Endodermal cell (in vitro differentiated cells): ENCODE measurements at regions not wholly inside any gene's neighbourhood (a gene's known extent, or its start where the extent isn't known, plus 50 kb on each side); places are given as distances from the start of the nearest gene placed in this dataset.

Source experiments
- DNase-seq: peaks from one replicate; pipeline ENCODE4 v3.0.0-alpha.2; 2017
- H3K27ac ChIP-seq: 2 replicates; pipeline ENCODE4 v1.5.1; 2013; ENCODE audit warnings: mild to moderate bottlenecking, low read depth, low read length, moderate library complexity
- H3K27me3 ChIP-seq: 2 replicates; pipeline ENCODE4 v1.6.1; 2013; ENCODE audit warnings: mild to moderate bottlenecking, low read length, moderate library complexity; ENCODE audit not compliant: insufficient read depth, control insufficient read depth, poor library complexity, severe bottlenecking
- H3K36me3 ChIP-seq: 2 replicates; pipeline ENCODE4 v1.7.0; 2013; ENCODE audit warnings: mild to moderate bottlenecking, low read length, moderate library complexity; ENCODE audit not compliant: control insufficient read depth, insufficient read depth
- H3K4me1 ChIP-seq: one replicate; pipeline ENCODE4 v1.7.0; 2013; ENCODE audit warnings: low read length; ENCODE audit not compliant: control insufficient read depth, insufficient read depth
- H3K4me3 ChIP-seq: 2 replicates; pipeline ENCODE4 v1.5.1; 2013; ENCODE audit warnings: mild to moderate bottlenecking, low read length, moderate library complexity
- H3K9ac ChIP-seq: 2 replicates; pipeline ENCODE4 v1.6.1; 2013; ENCODE audit warnings: mild to moderate bottlenecking, low read length, moderate library complexity; ENCODE audit not compliant: poor library complexity, severe bottlenecking; ENCODE audit errors: extremely low read depth
- H3K9me3 ChIP-seq: 2 replicates; pipeline ENCODE4 v1.6.1; 2013; ENCODE audit warnings: mild to moderate bottlenecking, low read length, moderate library complexity; ENCODE audit not compliant: control insufficient read depth
- H3K27ac Mint-ChIP-seq: 2 replicates; pipeline ENCODE4 v1.8.0; 2020; ENCODE audit warnings: mixed read lengths
- H3K27me3 Mint-ChIP-seq: 2 replicates; pipeline ENCODE4 v1.8.0; 2021; ENCODE audit warnings: mild to moderate bottlenecking, mixed read lengths; ENCODE audit not compliant: insufficient read depth
- H3K36me3 Mint-ChIP-seq: 2 replicates; pipeline ENCODE4 v1.8.0; 2020; ENCODE audit warnings: low read depth, mixed read lengths
- H3K4me1 Mint-ChIP-seq: 2 replicates; pipeline ENCODE4 v1.8.0; 2020; ENCODE audit warnings: mixed read lengths
- H3K4me3 Mint-ChIP-seq: 2 replicates; pipeline ENCODE4 v1.8.0; 2020; ENCODE audit warnings: mild to moderate bottlenecking, moderate library complexity, mixed read lengths
- H3K9me3 Mint-ChIP-seq: 2 replicates; pipeline ENCODE4 v1.8.0; 2020; ENCODE audit warnings: mild to moderate bottlenecking, mixed read lengths
- CTCF ChIP-seq: fragments of 200-600 bp; sonication (generic); conservative IDR thresholded peaks from 2 replicates; pipeline ENCODE4 v1.5.0; 2021; ENCODE audit warnings: antibody characterized with exemption, mild to moderate bottlenecking
- WGBS, 2 experiments: methylation state at CpG; one replicate each; pipeline versions ENCODE4 v1.1.5 to v1.1.7; 2013; ENCODE audit warnings: missing lambda C conversion rate in 2 of 2, mixed read lengths in 1 of 2; ENCODE audit not compliant: insufficient coverage in 1 of 2, insufficient read length in 1 of 2; 5-methylcytosine and 5-hydroxymethylcytosine counted together

GRCh38 chr2:129002751-129003150 is 684.1 kb upstream of the HS6ST1 start:
- H3K9ac ChIP-seq: no peak overlapping the region
- Mint-ChIP-seq H3K36me3 (no peaks in the 10 kb centered on the region), H3K4me3 (no peak overlapping the region), H3K9me3 (no peaks in the 10 kb centered on the region), H3K27ac (no peak overlapping the region), H3K27me3 (no peaks in the 10 kb centered on the region), H3K4me1 (no peaks in the 10 kb centered on the region)
- no peak overlapping the region for H3K27ac ChIP-seq
- 84 to 100% methylated on average over 1 to 2 of the region's 3 CpGs for WGBS, 2 experiments
- DNase-seq: no peak
- no peaks in the 10 kb centered on the region for H3K27me3 ChIP-seq
- H3K4me3 ChIP-seq: no peak overlapping the region
- H3K4me1 ChIP-seq: no peaks in the 10 kb centered on the region
- H3K36me3 ChIP-seq: no peaks in the 10 kb centered on the region
- H3K9me3 ChIP-seq: no peaks in the 10 kb centered on the region
- no peak for TF ChIP-seq CTCF

GRCh38 chr2:129004485-129004884 is 685.8 kb upstream of the HS6ST1 start:
- Histone ChIP-seq H3K9ac (no peak overlapping the region), H3K4me3 (no peak overlapping the region), H3K4me1 (no peaks in the 10 kb centered on the region), H3K9me3 (no peaks in the 10 kb centered on the region), H3K36me3 (no peaks in the 10 kb centered on the region), H3K27ac (no peak overlapping the region), H3K27me3 (no peaks in the 10 kb centered on the region)
- Mint-ChIP-seq H3K27me3 (no peaks in the 10 kb centered on the region), H3K4me1 (no peaks in the 10 kb centered on the region), H3K9me3 (no peaks in the 10 kb centered on the region), H3K4me3 (no peak overlapping the region), H3K27ac (no peak overlapping the region), H3K36me3 (no peaks in the 10 kb centered on the region)
- 82 to 93% methylated on average over 2 to 5 of the region's 5 CpGs for WGBS, 2 experiments
- DNase-seq: no peak
- TF ChIP-seq CTCF: no peak

- WGBS, 2 experiments: 65 to 86% methylated on average over 3 to 4 of the region's 4 CpGs
- TF ChIP-seq CTCF: no peak
- H3K4me3 Mint-ChIP-seq: no peak overlapping the region
These were observed 686.3 kb upstream of the HS6ST1 start for GRCh38 chr2:129004940-129005490.

More at GRCh38 chr2:129004940-129005490, 686.3 kb upstream of the HS6ST1 start:
- DNase-seq: no peak
- Histone ChIP-seq H3K27me3 (no peaks in the 10 kb centered on the region), H3K27ac (no peak overlapping the region), H3K9ac (no peak overlapping the region), H3K36me3 (no peaks in the 10 kb centered on the region), H3K4me3 (no peak overlapping the region), H3K4me1 (no peaks in the 10 kb centered on the region), H3K9me3 (no peaks in the 10 kb centered on the region)
- no peaks in the 10 kb centered on the region for H3K36me3 Mint-ChIP-seq
- no peaks in the 10 kb centered on the region for H3K4me1 Mint-ChIP-seq
- no peaks in the 10 kb centered on the region for H3K27me3 Mint-ChIP-seq
- H3K9me3 Mint-ChIP-seq: no peaks in the 10 kb centered on the region
- no peak overlapping the region for H3K27ac Mint-ChIP-seq
